Activated CD8-positive, alpha-beta memory T cell treated with anti-CD3 and anti-CD28 coated beads for 1 hour (primary cell): ENCODE measurements at regions not wholly inside any gene's neighbourhood (a gene's known extent, or its start where the extent isn't known, plus 50 kb on each side); places are given as distances from the start of the nearest gene placed in this dataset.

Experiments used
- DNase-seq, 2 donors: peaks; one replicate each; pipeline ENCODE4 v3.0.0-alpha.2; 2020; ENCODE audit warnings: low read depth in 1 of 2; ENCODE audit errors: extremely low read depth in 1 of 2

DNA sequence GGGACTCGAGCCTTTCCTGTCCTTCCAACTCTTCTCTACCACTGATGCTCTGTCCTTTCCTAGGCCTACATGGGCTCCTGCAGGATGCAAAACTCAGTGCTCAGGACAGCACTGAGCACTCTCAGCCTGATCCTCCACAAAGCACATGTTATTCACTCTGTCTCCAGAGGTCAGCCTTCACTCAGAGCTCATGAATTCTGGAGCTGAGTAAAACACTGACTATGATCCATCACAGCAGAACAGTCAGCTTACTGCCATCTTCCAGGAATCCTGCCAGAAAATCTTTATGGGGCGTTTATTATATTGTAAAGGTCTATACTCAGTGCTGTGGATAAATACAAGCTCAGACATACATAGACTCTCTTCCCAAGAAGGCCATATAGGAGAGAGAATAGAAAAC is 121.5 kb upstream of the CPEB2 start:
- no peak for DNase-seq

DNA sequence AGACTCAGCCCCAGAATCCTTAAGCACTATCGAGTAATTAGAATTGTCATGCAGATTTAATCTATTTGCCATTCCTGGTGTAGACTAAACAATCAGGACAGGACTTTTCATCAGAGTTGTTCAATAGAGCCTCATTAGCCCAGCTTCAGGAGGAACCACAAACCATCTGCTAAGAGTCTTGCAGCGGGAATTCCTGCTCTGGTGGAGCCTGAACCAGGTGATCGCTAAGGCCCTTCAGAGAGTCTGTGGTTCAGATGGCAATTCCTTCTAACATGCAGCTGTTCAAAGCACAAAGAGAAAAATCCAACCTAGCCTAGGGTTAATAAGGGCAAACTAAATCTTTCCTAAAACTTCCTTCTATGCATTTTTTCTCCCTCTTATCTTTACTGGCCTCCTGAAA is 119.1 kb upstream of the CPEB2 start:
- DNase-seq = no peak

DNA sequence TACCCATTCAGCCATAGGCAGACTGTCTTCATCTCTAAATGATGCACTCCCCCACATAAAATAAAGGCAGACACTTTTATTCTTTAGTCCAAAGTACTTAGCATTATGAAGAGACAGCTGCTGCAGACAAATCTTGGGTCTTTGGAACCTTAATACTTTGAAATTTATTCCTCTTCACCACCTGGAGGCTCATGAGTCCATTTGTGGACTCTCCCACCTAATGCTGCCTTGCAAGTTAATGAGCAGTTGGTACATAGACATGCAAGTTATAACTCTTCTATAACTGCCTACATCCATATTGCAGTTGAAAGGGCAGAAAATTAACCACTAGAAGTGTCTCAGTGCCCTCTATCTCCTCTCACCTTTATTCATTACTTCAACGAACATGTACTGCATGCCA is 118.6 kb upstream of the CPEB2 start:
- DNase-seq = no peak

DNA sequence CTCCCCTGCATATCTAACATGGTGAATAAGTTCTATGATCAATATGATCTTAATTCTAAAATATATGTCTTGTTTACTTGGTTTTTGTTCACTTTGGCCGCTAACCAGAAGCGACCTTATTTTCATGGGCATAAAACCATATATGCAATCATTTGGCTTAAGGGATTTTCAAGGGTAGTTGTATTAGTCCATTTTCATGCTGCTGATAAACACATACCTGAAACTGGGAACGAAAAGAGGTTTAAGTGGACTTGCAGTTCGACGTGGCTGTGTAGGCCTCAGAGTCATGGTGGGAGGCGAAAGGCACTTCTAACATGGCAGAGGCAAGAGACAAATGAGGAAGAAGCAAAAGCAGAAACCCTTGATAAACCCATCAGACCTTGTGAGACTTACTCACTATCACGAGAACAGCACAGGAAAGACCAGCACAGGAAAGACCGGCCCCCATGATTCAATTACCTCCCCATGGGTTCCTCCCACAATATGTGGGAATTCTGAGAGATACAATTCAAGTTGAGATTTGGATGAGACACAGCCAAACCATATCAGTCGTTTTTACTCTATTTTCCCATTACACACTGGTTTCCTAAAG is 114.3 kb upstream of the CPEB2 start:
- DNase-seq = no peak

DNA sequence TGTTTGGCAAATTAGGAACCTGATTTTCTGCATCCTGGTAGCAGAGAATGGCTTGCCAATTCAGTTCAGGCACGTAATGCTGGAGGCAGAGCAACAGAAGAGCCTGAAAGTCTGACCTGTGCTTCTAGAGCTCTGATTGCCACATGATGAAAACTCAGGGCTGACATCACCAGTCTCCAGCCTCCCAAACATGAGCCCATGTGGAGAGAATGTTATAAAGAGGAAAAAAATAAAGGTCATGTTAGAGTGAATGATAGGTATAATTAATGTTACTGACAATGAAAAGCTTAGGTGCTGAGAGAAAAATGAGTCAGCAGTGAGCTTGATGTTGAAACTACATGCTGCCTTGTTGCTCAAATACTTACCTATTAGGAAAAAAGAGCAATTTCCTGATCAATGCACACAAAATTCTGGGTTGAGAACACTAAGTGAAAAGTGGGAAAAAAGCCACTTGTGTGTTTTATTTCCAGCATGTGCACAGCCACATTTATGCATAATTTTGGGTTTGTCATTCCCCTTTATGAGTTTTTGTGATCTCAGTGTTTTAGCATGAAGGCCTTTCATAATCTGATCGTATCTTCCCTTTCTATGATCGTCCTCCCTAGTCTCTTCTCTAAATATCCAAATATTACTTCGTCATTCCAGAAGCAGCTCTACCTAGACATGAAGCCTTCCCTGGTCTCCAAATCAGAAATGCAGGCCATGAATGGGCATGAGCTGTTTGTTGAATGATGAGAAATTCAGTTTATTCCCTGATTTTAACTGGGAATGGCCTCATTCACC is 113.3 kb upstream of the CPEB2 start:
- DNase-seq = no peak

DNA sequence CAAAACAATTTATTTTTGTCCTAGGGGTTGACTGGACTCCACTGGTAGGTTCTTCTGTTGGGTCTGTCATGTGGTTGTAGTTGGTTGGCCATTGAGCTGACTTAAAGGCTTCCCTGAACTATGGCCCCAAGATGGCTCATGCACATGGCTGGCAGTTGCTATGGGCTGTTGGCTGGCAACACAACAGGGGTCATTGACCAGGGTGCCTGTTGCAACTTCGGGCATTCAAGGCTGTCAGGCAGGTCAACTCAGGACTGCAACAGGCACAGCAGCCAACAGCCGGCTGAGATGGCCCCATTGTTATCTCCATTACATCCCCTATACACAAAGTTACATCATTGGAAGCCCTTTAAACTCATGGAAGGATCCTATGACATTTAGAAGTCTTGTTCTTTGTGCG is 109.7 kb upstream of the CPEB2 start:
- no peak for DNase-seq

DNA sequence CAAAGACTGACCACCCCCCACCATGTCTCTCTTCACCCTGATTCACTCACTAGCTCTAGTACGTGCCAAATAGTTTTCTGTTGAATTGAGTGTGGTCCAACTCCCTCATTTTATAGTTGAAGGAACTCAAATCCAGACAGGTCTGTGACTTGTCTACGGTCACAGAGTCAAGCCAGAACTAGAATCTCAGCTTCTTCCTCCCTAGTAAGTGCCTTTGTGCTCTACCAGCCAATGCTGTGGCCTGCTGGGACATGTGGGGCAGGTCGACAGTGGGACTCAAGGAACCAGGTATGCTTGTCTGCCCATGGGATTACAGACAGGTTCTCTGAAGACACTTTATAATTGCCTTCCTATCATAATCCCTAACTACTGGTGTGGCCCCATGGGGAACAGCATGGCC is 108.6 kb upstream of the CPEB2 start:
- DNase-seq = no peak

DNA sequence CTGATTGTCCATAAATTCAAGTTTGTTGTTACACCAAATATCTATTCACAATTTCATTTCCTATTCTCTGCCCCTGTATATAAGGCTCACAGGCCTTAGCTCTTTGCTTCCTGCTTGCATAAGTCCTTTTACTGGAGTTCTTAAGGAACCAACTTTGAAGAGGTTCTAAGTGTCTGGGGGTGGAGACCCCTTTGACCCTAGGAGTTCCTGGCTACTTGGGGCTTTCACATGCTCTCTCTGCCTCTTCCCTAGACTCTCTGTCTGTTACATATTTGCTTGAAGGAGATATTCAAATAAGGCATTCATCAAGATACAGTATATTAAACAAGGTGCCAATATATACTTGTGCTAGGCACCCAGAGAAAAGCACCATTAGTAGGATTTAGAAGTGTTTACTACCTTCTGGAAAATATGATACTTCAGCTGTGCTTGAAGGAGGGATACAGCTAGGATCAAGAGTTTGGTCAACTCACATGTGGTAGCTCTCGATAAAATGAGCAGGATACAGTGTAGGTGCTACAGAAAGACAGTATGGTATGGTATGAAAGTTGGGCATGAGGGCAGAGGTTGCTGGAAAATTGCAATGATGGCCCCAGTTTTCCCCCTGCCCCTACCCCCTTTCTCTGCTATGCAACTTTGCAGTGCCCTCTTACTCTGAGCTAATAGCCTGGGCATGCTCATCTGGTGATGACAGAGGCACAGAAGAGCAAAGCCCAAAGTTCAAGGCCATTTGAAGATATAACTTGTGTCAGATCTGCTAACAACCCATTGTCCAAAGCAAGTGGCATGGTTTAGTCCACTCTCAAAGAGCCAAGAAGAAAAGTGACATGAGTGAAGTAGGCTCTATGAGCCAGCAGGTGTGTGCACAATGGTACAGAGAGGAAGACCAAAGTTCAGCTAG is 107.6 kb upstream of the CPEB2 start:
- no peak for DNase-seq

DNA sequence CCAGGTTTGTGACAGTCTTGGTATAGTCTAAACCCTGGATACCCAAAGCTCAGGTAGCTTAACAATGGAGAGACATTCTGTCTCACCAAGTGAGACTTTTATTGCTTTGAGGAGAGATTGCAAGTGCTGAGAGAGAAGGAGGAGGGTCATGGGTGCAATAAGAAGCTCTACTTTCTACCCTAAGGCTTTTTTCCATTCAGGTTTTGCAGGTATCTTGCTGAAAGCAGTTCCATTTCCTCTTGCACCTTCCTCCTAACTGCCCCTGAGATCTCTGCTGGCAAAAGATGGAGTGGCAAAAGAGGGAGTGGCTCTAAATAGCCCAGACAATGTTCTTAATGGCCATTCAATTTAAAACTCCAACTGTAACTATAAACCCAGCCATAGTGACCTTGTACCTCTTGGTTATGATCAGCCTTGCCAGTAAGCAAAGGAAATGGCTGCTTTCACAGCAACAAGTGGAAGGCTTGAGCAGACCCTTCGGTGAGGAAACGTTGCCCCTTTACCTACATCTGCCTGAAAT is 105.6 kb upstream of the CPEB2 start:
- DNase-seq = no peak

DNA sequence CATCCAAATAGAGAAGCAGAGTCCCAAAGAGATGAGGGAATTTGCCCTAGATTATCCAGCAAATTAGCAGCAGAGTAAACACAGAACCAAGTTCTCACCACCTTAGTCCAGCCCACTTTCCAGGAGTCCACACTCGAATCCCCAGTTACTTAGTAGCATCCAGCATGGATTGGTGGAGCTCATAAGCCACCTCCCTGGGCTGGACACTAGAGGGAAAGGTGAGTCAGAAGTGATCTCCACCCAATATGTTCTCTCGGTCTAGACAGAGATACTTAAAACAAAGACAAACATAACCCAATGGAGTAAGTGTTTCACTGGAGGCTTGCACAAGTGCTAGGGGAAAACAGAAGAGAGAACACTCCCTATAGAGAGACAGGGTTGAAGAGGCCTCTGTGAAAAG is 105.1 kb upstream of the CPEB2 start:
- no peak for DNase-seq

DNA sequence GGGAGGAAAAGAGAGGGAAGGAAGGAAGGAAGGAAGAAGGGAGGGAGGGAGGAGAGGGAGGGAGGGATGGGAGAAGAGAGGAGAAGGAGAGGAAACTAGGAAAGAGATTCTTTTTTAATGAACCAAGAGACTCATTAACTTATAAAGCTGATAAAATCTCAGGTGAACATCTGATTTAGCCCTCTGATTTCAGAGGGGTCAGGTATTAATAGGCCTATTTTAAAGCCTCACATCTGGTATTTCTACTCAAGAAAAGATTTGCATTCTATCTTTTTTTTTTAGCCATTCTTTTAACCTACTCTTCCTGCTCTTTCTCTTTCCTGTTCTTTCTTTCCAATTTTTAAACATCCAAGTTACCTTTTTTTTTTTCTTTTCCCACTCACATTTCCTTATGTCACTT is 103.3 kb upstream of the CPEB2 start:
- no peak for DNase-seq

DNA sequence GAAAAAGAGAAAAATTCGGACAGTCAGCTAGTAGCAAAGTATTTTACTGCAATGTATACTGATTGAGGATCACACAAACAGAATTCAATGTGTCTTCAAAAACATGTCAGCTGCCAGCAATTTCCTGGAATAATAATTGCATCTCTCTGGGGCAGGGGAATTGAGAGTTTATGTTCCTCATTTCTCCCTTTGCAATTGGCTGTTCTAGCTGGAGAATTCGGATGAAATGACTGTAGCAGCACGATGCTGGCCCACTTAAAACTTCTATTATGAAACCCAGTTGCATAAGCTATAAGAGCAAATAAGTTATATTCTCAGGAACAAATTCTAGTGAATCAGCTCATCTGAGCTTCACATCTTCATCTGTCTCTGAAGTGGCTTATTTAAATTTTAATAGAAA is 99.9 kb upstream of the CPEB2 start:
- no peak for DNase-seq

DNA sequence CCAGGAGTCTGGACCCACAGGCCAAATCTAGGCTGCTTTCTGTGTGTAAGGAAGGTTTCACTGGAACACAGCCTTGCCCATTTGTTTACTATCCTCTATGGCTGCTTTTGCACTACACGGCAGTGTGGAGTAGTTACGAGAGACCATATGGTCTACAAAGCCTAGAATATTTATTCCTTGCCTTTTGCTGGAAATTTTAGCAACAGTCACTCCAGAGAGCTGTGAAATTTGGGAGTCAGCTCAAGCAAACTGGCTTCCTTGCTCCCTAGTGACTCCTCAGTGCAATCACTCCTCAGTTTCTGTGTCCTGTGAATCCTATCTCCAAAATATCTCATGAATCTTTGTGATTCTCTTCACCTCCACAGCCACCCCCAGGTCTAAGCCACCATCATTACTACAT is 99.0 kb upstream of the CPEB2 start:
- no peak for DNase-seq

DNA sequence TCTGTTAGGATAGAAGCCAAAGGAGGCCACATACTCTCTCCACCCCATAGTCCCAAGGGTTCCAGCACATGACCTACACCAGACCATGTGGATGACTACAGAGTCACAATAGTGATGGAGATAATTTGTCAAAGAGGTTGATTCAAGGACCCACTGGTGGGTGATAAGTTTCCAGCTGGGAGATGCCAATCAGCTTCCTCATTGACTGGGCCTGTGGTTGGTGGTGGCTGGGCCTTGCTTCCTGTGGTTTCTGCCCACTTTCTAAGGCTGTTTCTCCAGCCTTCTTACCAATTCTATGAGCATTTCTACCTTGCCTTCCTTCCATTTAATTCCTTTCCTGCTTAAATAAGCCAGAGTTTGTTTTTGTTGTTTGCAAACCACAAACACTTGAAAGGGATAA is 95.5 kb upstream of the CPEB2 start:
- no peak for DNase-seq

DNA sequence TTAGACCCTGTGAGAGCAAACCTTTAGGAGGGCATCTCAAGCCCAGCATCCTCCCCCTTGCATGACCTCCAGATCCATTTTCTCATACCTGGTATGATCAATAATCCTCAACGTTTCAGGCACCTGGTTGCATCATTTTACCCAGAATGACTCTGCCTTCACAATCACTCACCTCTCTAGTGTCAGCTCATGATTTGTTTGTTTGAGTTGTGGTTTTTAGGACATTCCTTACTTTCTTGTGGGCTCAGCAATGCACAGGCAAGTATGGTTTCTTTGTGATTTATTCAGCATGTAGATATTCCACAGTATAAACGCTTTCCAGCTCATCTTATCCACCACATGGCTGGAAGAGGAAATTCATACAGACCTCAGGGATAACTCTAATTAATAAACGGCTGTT is 93.6 kb upstream of the CPEB2 start:
- no peak for DNase-seq

DNA sequence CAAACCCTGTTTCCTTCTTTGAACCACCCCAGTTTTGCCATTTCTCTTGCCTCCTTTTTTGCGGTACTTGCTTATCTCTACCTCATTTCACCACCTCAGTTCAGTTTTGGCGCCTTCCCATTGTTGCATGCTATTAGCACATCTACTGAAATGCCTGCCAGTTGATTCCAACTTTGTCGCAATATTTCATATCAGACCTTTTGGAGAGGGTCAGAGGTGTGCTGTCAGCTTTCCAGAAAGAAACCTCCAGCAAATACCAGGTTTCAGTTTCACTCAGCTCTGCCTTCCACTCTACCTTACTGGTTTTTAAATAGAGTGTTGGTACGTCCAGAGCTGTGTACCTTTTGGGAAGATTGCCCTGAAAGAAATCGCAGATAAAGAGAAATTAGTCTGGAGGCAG is 91.9 kb upstream of the CPEB2 start:
- DNase-seq = no peak

DNA sequence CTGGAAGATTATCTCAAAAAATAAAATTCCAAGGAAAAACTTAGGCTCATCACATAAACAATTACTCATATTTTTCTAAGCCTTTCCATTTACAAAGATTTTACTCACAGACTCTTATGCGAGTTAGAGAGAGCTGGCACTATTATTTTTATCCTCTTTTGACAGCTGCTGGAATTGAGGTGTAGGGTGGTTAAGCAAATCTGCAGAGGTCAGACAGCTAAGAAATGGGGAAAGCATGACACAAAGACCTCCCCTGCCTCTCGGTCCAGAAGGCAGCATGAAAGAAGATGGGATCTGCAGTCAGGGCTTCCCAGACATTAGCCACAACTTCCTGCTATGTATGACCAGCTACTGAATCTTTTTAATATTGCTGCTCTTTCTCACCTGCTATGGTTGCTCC is 89.9 kb upstream of the CPEB2 start:
- no peak for DNase-seq

DNA sequence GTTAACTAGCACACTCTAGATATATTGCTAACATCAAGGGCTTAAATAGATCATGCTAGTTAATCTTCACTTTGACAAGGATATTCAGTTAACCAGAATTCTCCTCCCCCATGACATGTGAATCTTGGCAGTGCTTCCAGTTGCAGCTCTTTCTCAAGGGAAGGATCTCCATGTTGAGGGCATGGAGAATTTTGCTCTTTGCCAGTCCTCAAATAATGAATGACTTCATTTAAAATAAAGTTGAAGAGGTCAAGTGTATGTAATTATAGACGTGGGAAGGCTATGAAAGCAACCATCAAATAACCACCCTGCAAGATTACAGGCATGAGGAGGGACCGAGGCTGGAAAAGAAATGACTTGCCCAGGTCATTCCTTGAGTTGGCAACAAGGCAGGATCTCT is 87.3 kb upstream of the CPEB2 start:
- no peak for DNase-seq

DNA sequence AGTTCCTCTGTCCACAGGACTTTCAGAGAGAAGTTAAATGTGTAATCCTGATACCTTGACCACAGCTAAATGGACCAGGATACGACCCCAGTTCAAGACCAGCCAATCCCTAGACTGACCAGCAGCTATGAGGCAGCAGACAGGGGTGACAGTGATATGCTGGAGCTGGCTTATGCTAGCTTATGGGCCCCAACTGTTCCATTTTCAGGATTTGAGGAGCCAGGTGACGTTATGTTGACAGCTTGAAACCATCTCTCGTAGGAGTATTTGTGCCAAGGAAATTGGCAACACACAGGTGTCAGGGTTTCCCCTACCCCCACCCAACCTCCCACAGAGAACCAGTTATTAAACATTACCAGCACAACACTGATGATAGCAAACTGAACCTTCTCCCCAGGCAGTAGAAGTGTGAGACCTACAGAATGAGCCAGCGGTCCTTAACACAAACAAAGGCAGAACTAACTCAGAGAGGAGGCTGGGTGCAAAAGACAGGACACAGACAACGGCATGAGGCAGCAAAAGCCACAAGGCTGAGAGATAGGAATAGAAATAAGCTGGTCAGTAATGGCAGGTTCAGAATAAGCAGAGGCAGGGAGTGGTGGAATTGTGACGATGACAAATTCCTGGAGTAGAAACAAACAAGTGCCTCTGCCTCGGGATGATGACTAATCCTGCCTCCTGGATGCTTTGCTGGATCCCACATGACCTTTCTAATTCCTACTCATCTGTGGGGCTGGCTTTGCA is 85.6 kb upstream of the CPEB2 start:
- DNase-seq = no peak

DNA sequence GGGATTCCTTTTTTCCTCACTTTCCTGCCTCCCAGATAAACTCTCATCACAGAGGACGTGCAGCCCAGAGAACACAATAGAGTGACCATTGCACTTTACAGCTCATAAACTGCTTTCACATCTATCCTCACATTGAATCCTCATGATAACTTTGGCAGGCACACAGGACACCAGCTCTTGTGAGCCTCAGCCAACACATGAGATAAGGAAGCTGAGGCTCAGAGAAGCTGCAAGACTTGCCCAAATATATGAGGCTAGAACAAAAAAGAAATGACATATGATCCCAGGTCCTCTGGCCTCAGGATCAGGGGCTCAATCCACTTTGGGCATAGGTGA is 85.0 kb upstream of the CPEB2 start:
- DNase-seq = no peak

DNA sequence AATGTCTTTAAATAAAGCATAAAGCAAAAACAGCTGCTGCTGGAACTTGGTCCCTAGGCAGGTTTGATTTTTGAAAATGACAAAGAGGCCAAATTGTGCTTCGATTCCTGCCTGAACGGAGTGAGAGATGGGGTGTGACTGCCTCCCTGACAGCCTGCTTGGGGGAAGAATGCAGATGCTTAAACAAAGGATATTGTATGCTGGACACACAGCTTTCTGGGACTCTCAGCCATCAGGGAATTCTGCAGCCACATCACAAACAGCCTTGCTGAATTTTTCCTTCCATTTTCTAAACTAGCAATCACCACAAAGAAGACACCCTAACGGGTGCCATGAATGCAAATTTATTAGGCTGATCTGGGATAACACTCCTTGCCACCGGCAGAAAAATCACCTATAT is 83.9 kb upstream of the CPEB2 start:
- no peak for DNase-seq
